ENCODE measurements at regions not wholly inside any gene's neighbourhood (a gene's known extent, or its start where the extent isn't known, plus 50 kb on each side); places are given as distances from the start of the nearest gene placed in this dataset.

DNA sequence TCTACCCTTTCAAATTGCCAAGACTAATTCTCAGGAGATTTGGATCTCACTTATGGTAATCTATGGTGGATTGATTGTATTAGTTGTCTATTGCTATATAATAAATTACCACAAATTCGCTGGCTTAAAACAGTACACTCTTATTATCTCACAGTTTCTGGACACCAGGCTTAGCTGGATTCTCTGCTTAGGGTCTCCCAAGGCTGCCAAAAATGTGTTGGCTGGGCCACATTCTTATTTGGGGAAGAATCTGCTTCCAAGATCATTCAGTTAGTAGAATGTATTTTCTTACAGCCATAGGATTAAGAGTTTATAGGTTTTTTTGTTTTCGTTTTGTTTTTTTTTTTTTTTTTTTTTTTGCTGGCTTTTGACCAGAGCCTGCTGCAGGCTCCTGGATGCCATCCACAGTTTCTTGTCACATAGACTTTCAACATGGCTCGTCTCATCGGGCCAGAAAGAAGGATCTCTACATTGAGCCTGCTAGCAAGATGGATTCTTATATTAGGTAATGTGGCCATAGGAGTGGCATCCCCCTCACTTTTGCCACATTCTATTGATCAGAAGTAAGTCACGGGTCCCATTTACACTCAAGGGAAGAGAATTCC, 415.3 kb downstream of the KIF2B start:
- TF ChIP-seq CTCF (conservative IDR thresholded peaks at IDR 0.05): no peak
- no peak for TF ChIP-seq ZFX (IDR thresholded peaks at IDR 0.05)

Measured in C4-2B (cell line).